ENCODE measurements at regions not wholly inside any gene's neighbourhood (a gene's known extent, or its start where the extent isn't known, plus 50 kb on each side); places are given as distances from the start of the nearest gene placed in this dataset.
"Not testable (repeated sequence)": the region's sequence is repeated elsewhere in the genome, so short reads cannot be mapped to it uniquely, and the experiment has no call there.

DNA sequence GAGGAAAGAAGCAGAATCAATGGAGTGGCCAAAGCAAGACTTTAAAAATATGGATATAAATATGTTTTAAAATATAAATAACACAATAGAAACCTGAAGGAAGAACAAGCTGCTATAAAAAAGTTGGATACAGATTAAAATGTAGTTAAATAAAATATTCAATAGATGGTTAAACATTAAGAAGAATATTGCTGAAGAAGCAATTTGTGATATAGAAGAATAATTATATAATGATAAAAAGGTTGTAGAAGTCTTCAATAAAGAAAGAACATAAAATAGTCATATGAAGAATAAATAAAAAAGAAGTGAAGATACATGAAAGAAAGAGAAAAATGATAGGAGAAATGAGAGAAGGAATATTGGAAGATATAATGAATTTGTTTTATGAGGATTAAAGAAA lies 392.0 kb downstream of the DSC3 start:
- no peak overlapping the region for H3K27ac ChIP-seq
- no peak for DNase-seq (ENCODE audit: low read depth, low spot score)

DNA sequence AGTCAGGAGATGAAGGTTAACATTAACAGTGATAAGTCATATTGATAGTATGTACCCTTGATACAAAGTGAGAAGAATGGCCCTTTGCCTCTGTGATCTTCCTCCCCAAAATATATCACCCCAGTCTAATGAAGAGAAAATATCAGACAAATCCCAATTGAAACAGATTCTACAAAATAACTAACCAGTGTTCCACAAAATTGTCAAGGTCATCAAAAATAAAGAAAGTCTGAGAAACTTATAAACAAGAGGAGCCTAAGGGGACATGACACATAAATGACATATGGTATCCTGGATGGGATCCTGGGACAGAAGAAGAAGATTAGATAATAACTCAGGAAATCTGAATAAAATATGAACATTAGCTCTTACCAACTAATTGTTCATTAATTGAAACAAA lies 398.4 kb downstream of the DSC3 start:
- no peak overlapping the region for H3K27ac ChIP-seq
- no peak for DNase-seq (ENCODE audit: low read depth, low spot score)

DNA sequence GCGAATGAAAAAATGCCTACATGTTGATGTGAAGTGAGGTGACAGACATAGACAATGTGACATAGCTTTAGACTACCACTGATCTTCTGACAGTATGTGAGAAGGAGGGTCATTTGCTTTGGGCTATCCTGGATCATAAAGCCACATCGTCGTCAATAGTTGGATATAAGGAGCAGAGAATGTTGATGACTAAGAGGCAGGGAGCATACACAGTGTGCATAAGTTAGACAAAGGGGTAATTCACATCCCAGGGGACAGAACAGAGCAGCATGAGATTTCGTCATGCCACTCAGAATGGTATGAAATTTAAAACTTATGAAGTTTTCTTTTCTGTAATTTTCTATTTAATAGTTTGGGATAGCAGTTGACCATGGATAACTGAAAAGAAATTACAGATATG lies 403.2 kb downstream of the DSC3 start:
- no peak for DNase-seq (ENCODE audit: low read depth, low spot score)
- H3K27ac ChIP-seq: no peak overlapping the region

DNA sequence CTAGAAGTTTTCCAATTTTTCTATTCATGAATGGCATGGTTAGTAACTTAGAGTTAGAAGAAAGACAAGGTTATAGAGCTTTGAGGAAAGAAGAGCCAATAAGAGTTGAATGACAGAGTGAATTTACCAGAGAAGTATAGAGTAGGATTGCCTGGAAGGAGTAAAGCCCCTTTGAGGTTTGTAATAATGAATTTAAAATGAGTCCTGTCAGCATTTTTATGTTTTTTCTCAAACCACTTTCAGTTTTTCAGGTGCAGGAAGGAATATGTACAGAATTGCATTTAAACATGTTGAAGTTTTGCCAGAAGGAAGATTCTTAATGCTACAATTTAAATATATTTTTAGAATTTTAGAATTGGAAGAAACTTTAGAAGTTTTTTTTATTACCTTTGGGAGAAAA lies 408.3 kb downstream of the DSC3 start:
- DNase-seq (ENCODE audit: low read depth, low spot score): no peak

GRCh38 chr18:30632071-30632698 lies 410.4 kb downstream of the DSC3 start:
- no peak overlapping the region for H3K27ac ChIP-seq
- no peak for DNase-seq (ENCODE audit: low read depth, low spot score)

More for the DNA sequence above, 408.3 kb downstream of the DSC3 start:
- H3K27ac ChIP-seq: no peak overlapping the region

DNA sequence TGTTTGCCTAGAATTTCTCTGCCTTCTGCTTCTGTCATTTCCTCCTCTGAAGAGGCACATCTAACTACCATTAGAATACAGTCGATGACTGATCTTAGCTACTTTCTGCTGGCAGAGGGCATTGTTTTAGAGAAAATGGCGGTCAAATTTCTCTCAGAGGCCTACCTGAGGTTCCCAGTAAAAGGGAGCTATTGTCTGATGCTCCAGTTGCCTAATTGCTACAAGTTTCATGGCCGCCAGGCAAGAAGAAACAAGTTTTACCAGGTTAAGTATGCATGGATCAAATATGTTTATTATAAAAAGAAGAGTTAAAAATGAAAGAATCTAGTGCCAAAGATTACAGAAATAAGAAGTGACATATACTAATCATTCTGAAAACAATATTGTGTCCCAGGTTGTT lies 416.6 kb downstream of the DSC3 start:
- H3K27ac ChIP-seq: no peak overlapping the region
- DNase-seq (ENCODE audit: low read depth, low spot score): no peak

- no peak overlapping the region for H3K27ac ChIP-seq
Measured at GRCh38 chr18:30623401-30624065, 419.0 kb downstream of the DSC3 start.

GRCh38 chr18:30622635-30623034 lies 419.9 kb downstream of the DSC3 start:
- no peak overlapping the region for H3K27ac ChIP-seq
- no peak for DNase-seq (ENCODE audit: low read depth, low spot score)

More at GRCh38 chr18:30623401-30624065, 419.0 kb downstream of the DSC3 start:
- no peak for DNase-seq (ENCODE audit: low read depth, low spot score)

DNA sequence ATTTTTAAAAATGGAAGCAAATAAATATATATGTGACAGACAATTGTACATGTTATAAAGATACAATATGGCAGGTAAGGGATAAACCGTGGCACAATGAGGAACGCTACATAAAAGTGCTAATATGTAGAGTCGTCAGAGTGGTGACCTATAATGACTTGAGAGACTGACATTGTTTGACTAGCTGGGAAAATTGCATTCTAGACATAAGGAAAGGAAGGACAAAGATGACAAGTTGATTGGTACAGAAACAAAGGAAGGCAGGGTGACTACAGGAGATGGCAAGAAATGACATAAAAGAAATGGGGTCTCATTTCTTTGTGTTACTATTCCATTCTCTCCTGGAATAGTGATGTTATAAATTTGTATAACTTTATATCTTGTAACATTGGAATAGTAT lies 420.4 kb downstream of the DSC3 start:
- no peak for DNase-seq (ENCODE audit: low read depth, low spot score)
- H3K27ac ChIP-seq: no peak overlapping the region

- H3K27ac ChIP-seq: no peak overlapping the region
- DNase-seq (ENCODE audit: low read depth, low spot score): no peak
Measured at GRCh38 chr18:30618567-30618966, 424.0 kb downstream of the DSC3 start.

GRCh38 chr18:30616414-30616813 lies 426.1 kb downstream of the DSC3 start:
- DNase-seq (ENCODE audit: low read depth, low spot score): no peak
- H3K27ac ChIP-seq: no peak overlapping the region

GRCh38 chr18:30613467-30613801 lies 429.1 kb downstream of the DSC3 start:
- no peak overlapping the region for H3K27ac ChIP-seq
- no peak for DNase-seq (ENCODE audit: low read depth, low spot score)

DNA sequence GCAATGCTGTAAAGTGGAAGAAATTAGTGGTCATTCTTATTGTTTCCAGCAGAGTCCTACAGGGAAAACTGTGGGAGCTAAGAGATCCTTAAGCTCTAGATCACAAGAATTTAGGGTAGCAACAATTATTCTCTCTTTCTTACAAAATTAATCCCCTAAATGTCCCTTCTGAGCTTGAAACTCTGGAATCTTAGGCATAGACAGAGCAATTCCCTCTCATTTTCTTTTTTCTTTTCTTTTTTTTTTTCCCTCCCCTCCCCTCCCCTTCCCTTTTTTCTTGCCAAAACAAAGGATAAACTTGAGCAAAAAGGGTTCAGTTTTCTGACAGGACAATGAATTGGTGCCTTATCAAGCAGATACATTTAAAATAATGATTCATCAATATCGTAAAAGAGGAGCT lies 441.0 kb downstream of the DSC3 start:
- no peak overlapping the region for H3K27ac ChIP-seq
- no peak for DNase-seq (ENCODE audit: low read depth, low spot score)

DNA sequence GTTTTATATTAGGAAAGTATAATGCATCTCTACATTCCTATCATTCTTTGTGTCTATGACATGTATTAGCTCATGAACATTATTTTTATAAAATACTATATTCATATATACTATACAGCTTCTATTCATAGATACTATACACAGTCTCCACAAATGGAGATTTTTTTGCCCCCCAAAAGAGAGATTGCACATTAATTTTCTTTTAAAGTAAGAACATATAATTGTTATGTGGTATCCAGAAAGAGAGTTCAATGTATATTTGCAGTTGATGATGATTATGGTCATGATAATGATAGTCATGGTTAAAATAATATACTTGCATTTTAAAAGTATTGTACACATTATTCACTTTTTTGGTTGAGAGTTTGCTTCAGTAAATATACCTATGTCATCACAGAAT lies 445.3 kb downstream of the DSC3 start:
- no peak for DNase-seq (ENCODE audit: low read depth, low spot score)
- H3K27ac ChIP-seq: no peak overlapping the region

GRCh38 chr18:30596635-30597034 lies 445.9 kb downstream of the DSC3 start:
- no peak for DNase-seq (ENCODE audit: low read depth, low spot score)
- H3K27ac ChIP-seq: no peak overlapping the region

DNA sequence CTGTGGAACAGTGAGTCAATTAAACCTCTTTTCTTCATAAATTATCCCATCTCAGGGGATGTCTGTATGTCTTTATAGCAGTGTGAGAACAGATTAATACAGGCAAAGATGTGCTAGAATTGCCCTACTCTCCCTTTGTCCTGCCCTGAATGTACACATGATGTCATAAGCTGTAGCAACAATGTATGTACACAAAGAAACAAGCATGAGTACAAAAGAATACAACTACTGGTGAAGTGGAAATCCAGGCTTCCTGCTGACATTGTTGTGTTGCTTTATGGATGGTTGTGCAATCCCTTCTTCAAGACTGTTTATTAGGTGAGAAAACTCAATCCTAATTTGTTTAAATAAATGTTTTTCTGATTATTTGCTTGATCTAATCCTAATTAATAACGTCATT lies 446.6 kb downstream of the DSC3 start:
- H3K27ac ChIP-seq: no peak overlapping the region
- no peak for DNase-seq (ENCODE audit: low read depth, low spot score)

GRCh38 chr18:30594911-30595310 lies 447.6 kb downstream of the DSC3 start:
- H3K27ac ChIP-seq; DNase-seq (ENCODE audit: low read depth, low spot score): not testable (repeated sequence)

- H3K27ac ChIP-seq: no peak overlapping the region
Measured at GRCh38 chr18:30591462-30591861, 451.1 kb downstream of the DSC3 start.

GRCh38 chr18:30588673-30589164 lies 453.8 kb downstream of the DSC3 start:
- H3K27ac ChIP-seq: no peak overlapping the region
- DNase-seq (ENCODE audit: low read depth, low spot score): no peak

More at GRCh38 chr18:30591462-30591861, 451.1 kb downstream of the DSC3 start:
- no peak for DNase-seq (ENCODE audit: low read depth, low spot score)

DNA sequence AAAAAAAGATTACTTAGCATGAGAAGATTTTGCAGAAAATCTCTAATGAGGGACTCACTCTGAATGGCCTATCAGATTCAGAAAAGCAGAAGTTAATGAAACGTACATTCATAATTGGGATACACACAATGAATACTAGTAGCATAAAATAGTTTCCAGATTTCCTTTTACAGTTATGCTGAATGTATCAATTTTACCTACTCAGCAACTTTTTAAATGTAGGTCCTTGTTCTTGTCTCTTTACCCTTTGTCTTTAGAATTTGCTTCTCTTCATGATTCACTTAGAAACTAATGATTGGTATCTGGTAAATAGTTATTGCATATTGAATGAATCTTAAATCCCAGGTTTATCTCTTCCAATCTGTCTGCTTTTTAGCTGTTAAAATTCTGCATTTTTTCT lies 458.8 kb downstream of the DSC3 start:
- no peak for DNase-seq (ENCODE audit: low read depth, low spot score)
- no peak overlapping the region for H3K27ac ChIP-seq

DNA sequence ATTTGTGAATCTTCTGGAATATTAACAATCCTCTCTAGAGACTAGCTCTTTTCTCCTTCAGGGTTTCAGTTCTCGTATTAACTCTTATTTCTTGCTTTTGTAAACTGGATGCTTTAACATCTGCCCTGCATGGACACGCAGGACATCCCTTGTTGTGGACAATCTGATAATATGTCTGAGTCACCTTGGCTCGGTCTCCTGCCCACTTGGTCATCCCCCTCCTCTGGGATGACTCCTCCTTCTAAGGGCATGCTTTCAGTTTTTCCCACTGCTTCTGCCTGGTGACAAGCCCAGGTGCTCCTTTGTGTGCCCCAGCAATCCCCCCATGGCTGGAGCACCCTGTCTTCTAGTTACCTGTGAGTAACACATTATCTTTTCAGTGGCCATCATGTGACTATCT lies 460.5 kb downstream of the DSC3 start:
- no peak overlapping the region for H3K27ac ChIP-seq
- DNase-seq (ENCODE audit: low read depth, low spot score): no peak

GRCh38 chr18:30578707-30579106 lies 463.8 kb downstream of the DSC3 start:
- DNase-seq (ENCODE audit: low read depth, low spot score): no peak
- no peak overlapping the region for H3K27ac ChIP-seq
